HL-60 (cell line): ENCODE measurements at regions not wholly inside any gene's neighbourhood (a gene's known extent, or its start where the extent isn't known, plus 50 kb on each side); places are given as distances from the start of the nearest gene placed in this dataset.
"Not testable (repeated sequence)": the region's sequence is repeated elsewhere in the genome, so short reads cannot be mapped to it uniquely, and the experiment has no call there.

Experiments
- CTCF ChIP-seq: IDR thresholded peaks from one replicate; pipeline ENCODE4 v1.5.1; 2011; ENCODE audit warnings: low read length, control low read depth, inconsistent platforms; ENCODE audit not compliant: insufficient read depth
- POLR2AphosphoS5 ChIP-seq: IDR thresholded peaks from 2 replicates; pipeline ENCODE4 v1.6.1; 2012; ENCODE audit warnings: low read depth
- REST ChIP-seq: IDR thresholded peaks from 2 replicates; pipeline ENCODE4 v1.6.1; 2012; ENCODE audit warnings: low read depth; ENCODE audit not compliant: insufficient replicate concordance

- not testable (repeated sequence) for TF ChIP-seq CTCF, POLR2AphosphoS5, REST
These were observed 203.9 kb upstream of the HNRNPA3 start for GRCh38 chr2:177008662-177009061.
